DMS114 treated with DMSO at 0.1 percent for 48 hours (cell line): ENCODE measurements at regions not wholly inside any gene's neighbourhood (a gene's known extent, or its start where the extent isn't known, plus 50 kb on each side); places are given as distances from the start of the nearest gene placed in this dataset.

Experiments
- DNase-seq: peaks from one replicate; lab custom pipeline; 2025; ENCODE audit not compliant: unreplicated experiment; lab: John Stamatoyannopoulos, UW

DNA sequence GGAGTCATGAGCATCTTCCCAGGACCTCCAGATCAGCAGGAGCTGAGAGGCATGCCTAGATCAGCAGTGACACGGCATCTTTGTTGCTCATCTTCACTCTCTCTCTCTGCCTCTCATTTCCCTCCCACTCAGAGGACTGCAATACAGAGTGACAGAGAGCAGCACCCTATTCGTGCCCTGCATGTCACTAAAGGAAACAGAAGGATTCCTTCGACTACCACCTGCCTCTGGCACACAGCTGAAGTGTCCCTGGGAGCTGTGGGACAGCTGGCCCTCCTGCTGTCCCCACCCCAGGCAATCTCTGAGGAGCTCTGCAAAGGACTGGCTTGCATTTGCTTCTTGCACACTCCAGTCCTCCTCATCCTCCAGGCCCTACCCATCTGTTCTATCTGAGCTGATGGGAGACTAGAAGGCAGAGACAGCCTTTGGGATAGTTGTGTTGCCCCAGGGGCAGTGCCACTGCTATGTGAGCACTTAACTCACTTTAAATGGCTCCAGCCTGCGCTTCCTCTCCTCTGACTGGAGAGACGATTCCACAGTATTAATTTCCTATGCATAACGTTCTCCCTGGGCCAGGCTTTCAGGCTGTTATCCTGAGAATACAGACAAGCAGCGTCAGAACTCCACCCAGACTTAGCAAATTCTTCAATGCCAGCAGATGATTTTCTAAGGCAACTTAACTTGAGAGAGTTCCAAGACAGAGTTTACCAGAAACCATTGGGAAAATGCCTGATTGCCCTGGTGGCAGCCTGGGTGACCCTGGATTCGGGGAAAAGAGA is 167.6 kb upstream of the MAP1B start:
- DNase-seq, result no peak

DNA sequence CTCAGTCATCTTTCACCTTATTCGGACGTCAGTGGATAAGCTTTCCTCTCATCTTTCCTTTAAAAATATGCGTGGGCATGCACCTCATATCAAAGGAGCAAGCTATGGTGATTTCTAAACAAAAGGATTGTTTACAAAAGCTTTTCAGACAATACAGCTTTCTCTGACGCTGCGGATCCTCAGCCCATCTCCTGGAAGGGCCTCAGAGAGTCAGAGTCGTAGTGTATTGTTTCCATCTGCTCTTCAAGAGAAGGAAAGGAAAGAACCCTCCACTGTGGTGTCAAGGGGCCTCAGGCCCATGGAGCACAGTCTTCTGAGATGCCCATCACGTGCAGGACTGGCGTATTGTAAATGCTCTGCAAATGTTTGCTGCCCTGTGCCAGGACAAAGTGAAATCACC is 163.4 kb upstream of the MAP1B start:
- DNase-seq, result no peak

DNA sequence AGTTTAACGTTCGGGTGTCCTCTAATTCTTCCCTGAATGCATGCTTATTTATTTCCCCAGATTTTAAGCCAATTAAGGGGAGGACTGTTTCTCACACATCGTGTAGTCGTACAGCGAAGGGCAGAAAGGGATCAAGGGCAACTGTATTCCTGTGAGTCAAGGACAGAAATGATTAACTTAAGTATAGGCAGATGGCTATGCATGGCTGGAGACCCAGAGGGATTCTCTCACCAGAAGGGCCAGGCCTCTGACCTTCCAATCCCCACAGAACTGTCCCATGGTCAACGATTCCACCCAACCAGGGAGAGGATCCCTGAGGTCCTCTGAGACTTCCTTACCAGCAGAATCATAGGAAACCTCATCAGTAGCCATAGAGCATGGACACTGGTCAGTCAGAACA is 161.8 kb upstream of the MAP1B start:
- no peak for DNase-seq

DNA sequence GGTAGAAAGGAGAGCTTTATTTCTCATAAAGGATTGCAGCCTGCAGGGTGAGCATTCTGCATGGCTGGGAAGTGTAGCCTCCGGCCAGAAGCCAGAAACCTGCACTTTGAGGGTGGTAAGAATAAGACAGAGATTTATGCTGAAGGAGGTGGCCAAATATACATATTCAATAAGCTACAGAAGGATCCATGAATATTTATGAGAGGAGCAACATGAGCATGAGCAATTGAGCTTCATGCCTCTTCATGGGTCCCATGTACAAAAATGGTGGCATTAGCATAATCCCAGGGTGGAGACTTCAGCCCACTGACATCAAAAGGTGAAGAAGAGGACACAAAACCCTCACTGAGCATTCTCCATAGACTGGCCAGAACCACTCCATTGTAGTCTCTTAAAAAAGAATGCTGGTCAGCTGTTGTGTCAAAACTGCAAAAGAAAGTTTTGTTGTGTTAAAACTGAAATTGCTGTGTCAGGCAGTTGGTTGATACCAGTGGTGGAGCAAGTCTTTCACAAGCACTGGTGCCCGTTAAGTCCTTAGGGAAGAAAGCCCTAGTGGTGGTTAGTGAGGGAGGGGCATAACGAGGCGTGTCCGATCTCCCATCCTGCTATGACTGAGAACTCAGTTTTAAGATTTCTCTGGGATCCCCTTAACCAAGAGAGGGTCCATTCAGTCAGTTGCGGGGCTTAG is 160.8 kb upstream of the MAP1B start:
- no peak for DNase-seq

DNA sequence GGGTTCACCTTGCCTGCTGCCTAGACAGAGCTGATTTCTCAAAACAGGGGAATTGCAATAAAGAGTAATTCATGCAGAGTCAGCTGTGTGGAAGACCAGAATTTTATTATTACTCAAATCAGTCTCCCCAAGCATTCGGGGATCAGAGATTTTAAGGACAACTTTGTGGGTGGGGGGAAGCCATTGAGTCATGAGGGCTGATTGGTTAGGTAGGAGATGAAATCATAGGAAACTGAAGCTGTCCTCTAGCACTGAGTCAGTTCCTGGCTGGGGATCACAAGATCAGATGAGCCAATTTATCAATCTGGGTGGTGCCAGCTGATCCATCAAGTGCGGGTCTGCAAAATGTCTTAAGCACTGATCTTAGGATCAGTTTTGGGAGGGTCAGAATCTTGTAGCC is 159.1 kb upstream of the MAP1B start:
- DNase-seq, result no peak

DNA sequence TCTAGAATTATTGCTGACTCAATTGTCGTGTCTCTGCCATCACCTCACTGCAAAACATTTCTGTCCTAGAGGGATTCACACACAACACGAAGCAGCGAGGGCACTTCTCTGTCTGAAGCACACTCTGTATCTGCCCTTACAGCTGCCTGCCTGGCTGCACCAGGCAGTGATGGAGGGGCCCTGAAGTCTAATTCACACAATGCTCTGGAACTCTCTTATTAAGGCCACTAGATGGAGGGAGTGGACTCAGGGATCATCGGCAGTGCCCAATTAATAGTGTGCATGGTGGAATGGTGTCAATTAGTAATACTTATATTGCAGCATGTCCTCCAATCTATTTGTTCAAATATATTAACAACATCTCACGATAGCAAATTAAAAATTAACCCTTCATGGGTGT is 157.5 kb upstream of the MAP1B start:
- no peak for DNase-seq

DNA sequence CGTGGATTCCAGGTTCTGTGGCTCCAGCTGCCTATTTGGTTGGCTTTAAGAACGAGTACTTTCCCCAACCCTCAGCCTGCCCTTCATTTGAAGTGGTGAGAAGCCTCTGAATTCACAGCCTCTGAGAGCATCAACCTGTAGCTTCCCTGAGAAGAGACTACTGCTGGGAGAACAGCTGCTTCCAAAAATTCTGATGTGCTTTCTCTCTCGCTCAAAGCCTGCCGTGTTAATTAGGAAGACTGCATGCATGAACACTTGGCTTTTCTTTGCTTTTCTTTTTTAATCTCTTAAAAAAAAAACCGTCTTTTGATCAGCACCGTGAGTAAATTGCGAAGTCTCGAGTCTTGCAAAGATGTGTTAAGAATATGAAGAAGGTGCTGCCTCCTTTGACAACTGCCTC is 153.4 kb upstream of the MAP1B start:
- DNase-seq, result no peak

DNA sequence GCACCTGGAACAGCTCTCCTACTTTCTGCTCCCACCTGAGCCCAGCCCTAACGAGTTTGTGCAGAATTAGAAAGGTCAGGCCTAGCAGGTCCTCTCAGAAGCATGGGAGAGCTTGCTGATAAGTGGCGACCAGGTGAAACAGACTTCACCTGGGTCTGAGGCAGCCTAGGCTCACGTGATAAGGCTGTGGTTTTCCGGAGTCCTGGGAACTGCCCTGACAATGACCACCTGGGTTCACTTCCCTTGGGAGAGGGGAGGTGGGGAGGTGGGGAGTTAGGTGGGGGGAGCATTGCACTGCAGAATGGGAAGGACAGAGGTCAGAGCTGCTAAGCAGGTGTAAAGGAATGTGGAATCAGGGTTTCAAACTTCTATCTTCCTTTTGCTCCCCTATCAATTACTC is 152.9 kb upstream of the MAP1B start:
- no peak for DNase-seq

DNA sequence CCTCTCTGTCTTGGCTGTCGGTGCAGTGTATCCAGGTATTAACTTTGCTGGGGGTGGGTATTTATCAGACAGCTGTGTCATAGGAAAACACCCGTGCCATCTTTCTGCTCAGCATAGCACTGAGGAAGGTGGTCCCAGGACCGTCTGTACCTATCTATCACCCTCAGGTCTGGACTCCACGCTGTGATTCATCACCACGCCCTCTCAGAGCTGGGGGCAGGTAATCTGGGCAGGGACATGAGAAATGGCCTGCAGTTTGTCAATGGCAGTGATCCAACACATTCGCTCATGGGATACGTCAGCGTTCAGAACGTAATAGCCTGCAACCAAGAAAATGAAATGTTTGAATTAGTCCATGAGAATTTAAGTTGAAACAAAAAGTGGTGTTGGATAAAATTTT is 151.6 kb upstream of the MAP1B start:
- DNase-seq, result no peak

DNA sequence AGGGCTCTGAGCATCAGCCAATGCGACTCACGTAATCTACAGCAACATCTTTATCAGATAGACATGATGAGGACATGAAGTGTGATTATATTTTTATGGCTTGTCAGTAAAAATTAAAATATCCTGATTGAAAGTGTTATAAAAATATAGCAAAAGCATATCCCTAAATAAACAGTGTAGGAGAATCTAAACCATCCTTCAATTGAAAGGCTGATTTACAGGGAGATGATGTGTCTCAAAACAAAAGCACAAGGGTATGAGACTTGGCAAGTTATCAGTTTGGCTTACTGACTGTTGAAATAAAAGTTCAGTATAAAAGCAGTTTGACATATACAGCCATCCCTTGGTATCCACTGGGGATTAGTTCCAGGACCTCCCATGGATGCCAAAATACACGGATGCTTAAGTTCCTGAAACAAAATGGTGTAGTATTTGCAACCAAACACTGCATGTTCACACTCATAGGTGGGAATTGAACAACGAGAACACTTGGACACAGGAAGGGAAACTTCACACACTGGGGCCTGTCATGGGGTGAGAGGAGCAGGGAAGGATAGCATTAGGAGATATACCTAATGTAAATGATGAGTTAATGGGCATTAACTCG is 149.9 kb upstream of the MAP1B start:
- no peak for DNase-seq

DNA sequence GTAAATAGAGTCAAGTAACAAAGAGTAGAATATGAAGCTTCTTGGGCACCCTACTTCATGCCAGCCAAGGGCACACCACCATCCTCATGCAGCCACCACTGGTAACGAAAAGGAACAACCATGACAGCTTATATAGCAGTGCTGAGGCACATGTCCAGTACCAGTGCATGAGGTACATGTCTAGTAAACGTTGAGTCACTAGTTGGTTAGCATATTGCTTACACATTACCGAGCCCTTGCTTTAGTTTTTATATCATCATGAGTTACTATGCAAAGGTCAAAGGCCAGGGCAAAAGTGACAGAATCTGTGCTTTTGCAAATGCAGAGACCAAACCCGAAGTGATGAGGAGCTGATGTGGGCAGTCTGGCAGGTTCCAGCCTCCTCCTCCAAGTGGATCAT is 147.1 kb upstream of the MAP1B start:
- DNase-seq, result no peak

DNA sequence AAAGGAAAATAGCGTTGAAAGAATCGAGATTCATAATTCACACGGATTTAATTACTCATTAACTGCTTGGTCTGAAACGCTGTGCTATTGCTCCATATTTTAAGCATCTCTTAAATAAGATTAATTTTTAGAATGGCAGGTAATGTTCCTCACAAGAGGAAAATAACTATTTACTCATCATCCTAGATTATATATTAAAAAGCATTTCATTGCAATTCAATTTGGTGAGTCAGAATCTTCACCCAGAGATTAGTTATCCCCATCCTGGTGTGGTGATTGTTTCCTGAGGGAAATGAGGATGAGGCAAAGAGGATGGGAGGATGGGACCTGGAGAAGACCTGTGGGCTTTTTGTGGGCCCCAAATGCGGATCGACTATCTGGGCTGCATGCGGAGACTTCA is 145.5 kb upstream of the MAP1B start:
- DNase-seq, result no peak

DNA sequence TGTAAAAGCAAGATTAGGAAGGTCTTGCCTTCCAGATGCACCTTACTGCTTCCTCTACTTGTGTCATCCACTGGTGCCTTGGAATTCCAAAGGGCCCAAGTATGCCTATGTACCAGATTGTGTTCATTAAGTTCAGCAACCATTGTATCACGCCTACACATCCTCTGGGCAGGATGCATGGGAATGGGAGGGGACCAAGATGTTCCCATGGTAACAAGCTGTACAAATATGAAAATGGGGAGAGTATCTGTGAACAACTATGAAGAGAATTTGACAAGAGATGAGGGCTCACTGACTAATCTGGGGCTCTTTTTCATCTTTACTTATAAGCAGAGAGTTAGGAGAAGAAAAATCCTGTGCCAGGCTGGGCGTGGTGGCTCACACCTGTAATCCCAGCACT is 137.8 kb upstream of the MAP1B start:
- DNase-seq, result no peak

DNA sequence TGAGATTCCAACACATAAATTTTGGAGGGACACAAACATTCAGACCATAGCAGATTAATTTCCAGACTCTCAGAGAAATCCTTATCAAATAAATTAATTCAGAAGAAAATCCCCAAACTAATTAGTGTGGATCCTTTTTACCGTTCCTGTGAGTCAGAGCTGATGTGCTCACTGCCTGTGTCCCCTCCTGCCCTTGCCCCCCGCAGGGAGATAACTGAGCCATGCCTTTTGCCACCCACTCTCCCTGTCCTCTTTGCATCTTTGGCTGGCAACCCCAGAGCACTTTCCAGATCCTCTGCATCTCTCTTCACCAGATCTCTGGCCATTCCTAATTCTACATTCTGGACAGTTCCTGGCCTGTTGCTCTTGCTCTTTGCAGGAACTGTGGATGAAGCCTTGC is 135.4 kb upstream of the MAP1B start:
- DNase-seq, result no peak

DNA sequence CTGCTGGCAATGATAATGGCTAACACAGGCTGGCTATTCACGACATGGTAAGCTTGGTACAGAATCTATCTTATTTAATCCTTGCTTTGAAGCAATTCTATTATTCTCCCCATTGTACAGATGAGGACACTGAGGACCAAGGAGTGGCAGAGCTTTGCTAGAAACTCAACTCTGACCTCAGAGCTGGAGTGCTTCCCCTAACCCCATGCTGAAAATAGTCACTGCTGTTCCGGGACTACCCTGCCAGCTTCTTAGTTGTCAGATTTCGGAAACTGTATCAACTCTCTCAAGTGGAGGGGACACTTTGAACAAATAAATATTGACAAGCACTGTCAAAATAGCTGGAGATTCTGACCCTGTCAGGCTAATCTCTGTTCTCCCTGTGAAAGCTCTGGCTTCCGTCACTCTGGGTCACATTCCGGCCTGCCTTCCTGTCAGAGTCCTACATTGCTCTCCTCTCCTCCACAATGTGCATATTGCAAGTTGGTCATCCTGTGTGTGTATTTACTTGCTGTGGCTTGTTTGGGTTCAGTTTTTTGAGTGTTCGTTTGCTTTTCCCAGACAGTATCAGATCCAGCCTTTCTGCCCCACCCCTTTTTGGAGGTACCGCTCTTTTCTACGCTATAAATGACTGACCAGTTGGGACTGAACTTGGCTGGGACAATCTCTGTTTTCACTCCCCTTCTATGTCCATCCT is 134.3 kb upstream of the MAP1B start:
- no peak for DNase-seq

DNA sequence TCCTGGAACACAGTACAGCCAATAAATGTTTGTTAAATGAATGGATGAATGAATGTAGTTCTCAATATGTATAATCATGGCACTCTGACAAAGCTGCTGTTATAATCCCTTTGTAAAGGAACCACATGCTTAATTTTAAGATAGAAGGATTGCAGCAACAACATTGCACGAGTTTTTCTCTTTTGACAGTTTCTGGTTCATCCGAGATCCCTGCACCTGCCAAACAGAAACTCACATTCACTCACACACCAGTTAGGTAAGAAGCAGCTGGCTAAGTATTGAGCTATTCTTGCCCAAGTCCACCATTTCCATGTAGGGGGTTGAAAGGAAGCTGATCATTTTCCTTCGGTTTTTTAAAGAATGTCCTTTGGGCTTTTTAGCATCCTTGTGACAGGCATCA is 133.7 kb upstream of the MAP1B start:
- no peak for DNase-seq

DNA sequence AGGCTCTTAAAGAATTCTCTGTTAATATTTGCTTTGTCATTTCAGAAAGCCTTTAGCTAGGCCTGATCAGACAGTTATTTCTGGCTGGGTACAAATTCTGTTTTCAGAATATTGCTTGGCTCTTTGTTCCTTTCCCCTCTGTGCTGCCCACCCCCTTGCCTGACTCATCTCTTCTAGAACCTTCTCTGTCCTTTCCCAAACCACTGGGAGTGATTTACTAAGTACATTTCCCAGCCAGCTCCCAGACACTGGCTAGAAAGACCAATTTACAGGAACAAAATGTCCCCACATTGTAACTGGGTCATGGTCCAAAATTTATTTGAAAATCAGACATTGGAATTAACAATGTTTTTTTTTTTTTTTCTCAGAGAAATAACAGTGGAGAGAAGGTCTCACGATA is 133.1 kb upstream of the MAP1B start:
- DNase-seq, result no peak

DNA sequence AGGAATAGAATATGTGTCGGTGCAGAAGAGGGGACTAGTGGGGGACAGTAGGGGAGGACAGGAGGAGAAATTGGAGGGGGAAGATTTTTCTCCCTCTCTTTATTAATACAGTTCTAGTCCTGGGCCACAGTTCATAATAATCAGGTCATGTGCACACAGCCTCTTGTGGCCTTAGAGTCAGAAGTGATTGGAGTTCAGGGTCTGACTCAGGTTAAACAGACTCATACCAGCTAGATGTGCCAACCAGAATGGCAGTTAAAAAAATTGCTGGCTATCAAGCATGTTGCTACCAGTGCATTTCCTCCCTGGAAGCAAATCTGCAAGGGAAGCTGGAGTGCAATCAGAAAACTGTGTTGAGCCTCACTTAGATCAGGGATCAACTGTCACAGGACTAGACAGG is 132.7 kb upstream of the MAP1B start:
- DNase-seq, result no peak

DNA sequence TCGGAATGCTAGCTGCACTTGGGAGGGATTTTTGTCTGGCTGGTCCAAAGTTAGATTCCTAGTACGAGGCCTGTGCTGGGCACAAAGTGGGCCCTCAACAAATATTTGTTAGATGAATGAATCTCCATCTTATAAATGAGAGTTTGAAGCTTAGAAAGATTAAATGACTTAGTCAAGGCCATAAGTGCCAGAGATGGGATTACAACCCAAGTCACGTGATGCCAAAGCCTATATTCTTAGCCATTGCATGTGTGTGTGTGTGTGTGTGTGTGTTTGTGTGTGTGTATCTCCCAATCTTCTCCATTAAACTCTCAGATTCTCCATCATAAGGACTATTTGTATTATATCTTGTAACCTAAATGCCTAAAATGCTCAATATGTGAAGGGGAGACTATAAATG is 130.8 kb upstream of the MAP1B start:
- no peak for DNase-seq

DNA sequence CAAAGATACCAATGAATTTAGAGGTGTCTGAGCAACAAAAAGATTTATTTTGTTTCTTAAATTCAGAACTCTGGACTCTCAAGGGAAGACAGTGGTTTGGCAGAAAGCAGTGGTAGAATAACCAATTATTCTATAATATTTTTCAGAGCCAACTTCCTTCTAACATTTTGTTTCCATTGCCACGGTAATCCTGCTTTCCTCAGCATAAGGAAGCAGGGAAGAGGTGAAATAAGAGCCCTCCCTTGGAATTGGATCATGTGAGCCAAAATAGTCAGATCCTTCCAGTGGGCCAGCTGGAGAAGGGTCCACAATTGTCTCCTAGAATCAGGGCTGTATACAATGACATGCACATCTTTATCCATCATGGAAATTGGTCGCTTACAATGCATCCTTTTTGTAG is 130.0 kb upstream of the MAP1B start:
- no peak for DNase-seq

DNA sequence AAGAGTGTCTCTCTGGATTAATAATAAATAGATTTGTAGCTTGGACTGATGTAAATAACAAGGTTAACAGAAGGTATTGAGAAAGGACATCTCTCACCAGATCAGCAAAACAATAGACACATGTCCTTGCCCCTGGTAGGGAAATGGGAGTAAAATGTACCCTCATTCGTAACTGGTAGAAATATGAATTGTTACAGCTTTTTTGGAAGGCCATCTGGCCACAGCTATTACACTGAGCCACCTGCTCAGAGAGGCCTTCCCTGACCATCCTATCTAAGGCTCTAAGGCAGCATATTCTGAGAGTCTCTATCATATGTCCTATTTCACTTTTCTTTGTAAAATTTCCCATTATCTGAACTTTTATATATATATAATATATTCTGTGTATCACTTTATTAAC is 129.1 kb upstream of the MAP1B start:
- no peak for DNase-seq
